CD4-positive, alpha-beta T cell treated with Interferon alpha-2 for 1 hour (primary cell): ENCODE measurements at regions not wholly inside any gene's neighbourhood (a gene's known extent, or its start where the extent isn't known, plus 50 kb on each side); places are given as distances from the start of the nearest gene placed in this dataset.
A peak's percentile ranks its signal among the peaks of the same experiment; 100 is the strongest.
"Not testable (repeated sequence)": the region's sequence is repeated elsewhere in the genome, so short reads cannot be mapped to it uniquely, and the experiment has no call there.

Source experiments
- DNase-seq, 2 donors: peaks; one replicate each; pipeline ENCODE4 v3.0.0-alpha.2; 2020 to 2022

DNA sequence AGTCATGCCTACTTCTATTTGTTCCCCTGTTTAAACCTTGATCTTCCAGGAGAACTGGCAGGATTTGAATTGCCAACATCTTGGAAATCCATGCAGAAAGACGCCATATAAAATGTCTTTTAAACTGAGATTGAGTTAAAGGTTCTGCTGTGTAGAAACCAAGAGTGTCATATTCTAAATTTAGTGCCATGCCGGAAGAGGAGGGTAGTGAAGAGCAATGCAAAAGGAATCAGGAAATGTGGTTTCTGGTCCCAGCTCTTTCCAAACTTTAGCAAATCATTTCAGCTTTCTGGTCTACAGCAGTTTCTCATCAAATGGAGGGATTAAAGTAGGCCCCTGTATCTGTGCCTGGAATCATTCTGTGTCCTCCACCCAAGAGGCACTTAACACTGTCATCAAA, 85.7 kb downstream of the BTG1 start:
- no peak for DNase-seq

DNA sequence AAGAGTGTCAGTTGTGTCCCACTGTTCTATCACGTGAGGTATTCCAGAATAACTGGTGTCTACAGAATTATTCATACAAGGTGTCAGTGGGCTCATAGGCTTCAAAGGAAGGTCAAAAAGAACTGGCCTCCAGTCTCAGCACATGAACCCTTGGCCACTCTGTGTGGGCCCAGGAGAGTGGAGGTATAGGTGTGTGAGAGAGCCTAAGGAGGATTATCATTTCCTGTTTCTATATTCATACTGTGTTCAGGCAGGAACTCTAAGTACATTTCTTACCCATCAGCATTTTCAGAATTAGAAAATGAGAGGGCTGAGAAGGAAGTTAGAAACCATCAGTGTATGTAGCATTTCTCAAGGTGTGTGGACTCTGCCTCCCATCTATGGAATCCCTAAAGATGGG, 87.0 kb downstream of the BTG1 start:
- peak in 1 of 2 donors; percentile 27 for DNase-seq

DNA sequence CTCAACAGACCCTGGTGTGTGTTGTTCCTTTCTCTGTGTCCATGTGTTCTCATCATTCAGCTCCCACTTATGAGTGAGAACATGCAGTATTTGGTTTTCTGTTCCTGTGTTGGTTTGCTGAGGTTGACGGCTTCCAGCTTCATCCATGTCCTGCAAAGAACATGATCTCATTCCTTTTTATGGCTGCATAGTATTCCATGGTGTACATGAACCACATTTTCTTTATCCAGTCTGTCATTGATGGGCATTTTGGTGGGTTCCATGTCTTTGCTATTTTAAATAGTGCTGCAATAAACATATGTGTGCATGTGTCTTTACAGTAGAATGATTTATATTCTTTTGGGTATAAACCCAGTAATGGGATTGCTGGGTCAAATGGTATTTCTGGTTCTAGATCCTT, 88.9 kb downstream of the BTG1 start:
- DNase-seq = not testable (repeated sequence)

DNA sequence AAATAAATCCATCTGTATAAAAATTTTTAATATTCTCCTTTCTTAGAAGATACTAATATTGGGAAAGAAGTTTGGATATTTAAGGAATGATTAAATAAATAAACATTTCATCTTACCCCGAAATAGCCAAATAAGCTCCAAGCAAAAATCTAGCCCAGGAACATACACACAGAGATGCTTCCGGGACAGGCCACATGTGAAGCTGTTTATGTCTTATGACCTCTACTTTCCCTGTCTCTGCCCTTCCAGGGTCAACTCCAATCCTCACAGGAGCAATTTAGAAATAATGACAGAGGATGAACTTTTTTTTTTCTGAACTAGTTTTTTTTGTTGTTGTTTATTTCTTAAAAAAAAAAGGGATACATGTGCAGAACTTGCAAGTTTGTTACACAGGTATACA, 89.4 kb downstream of the BTG1 start:
- DNase-seq = no peak

DNA sequence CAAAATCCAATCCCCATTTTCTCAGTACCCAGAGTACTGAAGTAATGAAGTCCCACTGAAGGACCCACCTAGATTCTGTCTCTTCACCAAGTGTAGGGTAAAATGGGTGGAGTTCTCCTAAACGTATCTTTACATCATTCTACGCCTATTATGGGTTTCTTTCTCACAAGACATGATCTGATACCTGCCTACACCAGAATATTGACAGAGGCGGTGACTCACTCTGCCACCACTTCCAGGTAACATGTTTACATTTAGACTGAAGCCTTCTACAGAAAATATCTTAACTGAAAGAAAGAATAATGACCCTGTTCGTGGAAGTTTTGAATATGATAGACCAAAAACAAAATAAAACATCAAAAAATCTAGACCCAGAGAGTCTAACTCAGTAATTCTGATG, 89.8 kb downstream of the BTG1 start:
- DNase-seq = peak; percentile 70 to 80

DNA sequence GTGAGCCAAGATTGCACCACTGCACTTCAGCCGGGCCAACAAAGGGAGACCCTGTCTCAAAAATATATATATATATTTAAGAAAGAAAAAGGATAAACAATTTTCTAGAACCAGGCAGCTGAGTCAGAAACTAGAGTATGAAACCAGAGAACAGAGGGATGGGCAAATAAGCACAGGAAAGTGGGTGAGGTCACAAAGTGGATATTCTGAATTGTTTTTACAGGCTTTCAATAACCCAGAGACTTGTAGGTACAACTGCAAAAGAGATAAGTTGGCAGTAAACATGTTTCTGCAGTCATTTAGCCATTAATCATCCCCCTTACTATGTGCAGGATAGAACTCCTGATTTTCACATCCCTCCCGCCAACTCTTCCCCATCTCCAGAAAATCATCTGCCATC, 94.2 kb downstream of the BTG1 start:
- DNase-seq = no peak

DNA sequence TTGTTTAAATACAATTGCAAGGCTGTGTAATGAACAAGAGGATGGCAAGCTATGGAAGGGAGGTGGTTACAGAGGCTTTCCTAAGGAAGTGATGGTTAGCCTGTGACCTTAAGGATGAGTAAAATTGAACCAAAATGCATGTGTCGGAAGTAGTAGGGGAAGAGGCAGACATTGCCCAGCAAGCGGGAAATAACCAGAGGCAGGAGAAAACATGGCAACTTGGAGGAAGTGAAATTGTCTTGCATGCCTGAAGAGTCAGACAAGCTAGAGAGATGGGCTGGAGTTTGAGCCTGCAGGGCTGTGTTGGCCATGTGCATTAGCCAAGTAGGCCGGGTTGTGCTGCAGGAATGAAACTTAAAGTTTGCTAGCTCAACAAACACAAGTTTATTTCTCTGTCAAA, 96.2 kb downstream of the BTG1 start:
- no peak for DNase-seq

DNA sequence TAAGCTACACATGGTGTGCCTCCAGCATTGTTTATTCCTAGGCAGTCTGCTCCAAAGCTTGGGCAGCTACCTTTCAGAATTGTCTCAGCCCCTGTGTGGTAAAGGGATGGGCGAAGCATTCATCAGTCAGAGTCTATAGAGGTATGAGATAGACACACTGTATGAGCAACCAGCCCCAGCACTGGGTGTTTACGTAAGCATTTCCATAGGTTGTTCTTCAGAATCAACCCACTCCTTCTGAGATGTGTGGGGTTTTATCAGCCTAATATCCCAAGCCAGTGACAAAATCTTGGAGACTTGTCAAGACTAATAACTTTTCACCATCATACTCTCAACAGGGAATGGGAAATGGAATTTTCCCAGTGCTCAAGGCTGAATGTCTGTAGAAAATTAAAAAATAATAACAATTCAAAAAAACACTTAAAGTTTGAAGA, 98.2 kb downstream of the BTG1 start:
- DNase-seq = peak in 1 of 2 donors; percentile 22

DNA sequence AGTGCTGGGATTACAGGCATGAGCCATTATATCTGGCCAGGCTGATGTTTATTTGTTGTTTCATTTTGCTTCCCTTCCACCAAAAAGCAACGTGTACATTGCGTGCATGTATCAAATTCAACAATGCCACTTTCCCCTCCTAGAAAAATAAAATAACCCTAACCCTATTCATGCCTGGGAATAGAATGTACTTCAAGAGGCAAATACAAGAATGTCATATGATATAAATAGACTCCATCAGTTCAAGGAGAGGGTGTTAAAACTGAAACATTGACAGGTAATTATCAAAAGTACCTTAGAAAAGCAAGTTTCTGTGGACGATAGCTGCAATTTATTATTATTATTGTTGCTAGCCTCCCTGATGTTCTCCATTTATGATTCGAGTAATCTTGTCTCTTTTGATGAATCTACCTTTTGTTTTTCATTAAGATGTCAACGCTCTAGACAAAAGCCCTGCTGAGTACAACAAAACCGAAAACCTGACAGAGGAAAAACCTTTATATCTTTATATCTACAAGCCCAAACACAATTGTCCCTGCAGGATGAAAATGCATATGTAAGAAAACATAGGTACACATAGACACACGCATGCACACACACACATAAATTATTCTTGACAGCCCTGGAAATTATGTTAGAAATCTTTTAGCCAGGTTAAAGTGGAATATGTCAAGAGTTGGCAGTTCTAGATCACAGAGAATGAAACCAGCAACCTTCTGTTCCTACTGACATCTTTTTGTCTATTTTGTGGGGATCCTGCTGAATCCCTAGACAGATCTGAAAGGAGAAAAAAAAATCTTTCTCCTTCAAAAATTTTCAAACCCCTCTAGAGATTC, 98.9 kb downstream of the BTG1 start:
- DNase-seq = no peak

DNA sequence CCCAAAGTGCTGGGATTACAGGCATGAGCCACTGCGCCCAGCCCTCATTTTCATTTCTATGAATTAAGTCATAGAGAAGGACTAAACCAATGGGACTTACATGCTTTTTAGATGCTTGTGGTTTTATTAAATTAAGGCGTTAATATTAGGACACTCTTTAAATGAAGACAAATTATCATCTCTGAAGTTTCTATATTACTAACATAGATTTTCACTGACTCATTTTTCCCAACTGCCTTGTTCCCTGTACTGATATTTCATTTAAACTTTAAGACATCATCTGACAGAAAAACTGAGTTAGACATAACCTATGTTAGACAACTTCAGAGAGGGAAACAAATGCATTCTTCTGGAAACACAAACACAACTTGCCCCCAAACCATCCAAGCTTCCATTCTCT, 99.8 kb downstream of the BTG1 start:
- no peak for DNase-seq

DNA sequence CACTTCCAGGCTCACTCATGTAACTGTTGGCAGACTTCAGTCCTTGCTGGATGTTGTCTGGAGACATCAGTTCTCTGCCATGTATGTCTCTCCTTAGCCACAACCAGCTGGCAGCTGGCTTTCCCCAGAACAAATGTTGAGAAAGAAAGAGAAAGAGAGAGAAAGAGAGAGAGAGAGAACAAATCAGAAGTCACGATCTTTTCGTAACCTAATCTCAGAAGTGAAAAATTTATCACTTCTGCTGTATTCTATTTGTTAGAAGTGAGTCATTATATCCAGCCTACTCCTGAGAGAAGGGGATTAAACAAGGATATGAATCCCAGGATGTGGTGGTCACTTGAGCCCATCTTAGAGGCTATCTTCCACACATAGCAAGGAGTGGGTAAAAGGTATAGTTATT, 101.2 kb downstream of the BTG1 start:
- DNase-seq = no peak

DNA sequence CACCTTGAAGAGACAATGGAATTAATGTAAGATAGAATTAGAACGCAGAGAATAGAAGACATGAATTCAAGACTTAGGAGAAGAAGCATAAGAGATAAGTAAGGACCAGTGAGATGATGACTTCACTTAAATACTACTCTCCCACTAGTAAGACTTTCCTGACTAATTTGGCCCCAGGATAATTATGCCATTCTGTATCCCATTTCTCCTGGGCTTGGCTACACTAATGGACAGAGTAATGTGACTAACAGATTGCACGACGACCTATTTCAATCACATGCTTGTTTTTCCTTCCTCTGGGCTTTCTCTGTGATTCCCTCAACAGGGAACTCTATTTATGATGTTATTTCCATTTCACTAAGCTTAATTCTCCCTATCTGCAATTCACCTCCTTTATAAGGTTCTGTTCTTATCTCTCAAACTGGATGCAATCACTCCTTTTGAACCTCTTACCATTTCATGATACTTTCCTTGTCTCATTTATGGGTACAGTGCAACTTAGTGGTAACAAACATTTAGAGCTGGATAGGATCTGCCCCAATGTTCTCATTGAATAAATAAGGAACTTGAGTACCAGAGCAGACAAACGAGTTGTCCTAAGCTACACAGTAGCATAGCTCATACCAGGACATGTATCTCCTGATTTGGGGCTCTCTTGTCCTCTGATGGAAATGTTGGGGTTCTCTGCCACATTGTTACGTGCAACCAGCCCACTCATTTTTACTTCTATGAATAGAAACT, 102.7 kb downstream of the BTG1 start:
- DNase-seq = no peak

DNA sequence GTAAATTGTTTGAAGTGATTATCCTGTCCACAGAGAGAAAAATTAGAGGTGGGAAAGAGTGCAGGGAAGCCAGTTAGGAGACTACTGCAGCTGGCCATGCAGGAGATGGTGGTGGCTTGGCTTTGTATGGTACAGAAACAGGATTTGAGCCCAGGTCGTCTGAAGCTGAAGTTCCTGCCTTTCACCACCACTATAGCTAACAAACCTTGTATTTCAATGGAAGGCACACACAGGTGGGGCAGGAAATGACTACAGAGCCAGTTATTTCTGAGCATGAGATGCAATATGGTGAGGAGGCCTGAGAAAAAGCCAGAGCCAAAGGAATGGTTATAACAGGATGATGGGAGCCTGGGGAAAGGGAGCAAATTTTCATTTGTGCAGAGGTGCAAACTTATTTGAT, 103.9 kb downstream of the BTG1 start:
- peak; percentile 6 to 50 for DNase-seq

DNA sequence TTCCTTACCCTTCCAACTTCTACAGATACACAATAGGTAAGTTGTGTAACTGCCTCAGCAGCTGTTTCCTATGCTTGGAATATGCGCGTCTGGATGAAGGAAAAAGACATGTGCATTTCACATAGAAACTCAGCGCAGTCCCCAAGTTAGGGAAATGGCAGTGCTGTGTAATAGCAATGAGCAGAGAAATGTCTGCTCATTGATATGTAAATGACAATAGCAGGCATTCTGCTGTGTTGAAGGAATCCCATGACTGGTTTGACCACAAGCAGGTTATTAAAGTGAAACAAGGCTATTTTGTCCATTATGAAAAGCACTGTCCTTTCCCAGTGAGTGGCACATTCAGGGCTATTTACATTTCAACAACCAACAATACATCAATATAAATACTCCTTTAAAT, 106.6 kb downstream of the BTG1 start:
- DNase-seq = no peak

DNA sequence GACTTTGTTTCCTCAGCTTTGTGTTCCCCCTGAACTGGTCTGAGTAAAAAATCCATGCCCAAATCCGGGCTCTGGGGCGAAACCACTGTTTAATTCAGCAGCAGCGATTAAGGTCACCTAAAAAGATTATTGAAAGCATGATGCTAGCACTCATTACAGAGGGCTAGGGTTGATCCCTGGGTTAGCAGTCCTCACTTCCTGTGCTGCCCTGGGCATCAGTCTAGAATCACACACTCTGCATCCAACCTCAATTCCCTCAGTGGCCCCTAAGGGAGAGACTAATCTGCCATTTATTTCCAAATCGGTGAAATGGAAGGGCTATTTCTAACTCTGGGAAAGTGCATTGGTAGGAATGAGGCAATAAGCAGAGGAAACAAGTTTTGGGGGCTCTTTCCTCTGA, 107.2 kb downstream of the BTG1 start:
- no peak for DNase-seq

DNA sequence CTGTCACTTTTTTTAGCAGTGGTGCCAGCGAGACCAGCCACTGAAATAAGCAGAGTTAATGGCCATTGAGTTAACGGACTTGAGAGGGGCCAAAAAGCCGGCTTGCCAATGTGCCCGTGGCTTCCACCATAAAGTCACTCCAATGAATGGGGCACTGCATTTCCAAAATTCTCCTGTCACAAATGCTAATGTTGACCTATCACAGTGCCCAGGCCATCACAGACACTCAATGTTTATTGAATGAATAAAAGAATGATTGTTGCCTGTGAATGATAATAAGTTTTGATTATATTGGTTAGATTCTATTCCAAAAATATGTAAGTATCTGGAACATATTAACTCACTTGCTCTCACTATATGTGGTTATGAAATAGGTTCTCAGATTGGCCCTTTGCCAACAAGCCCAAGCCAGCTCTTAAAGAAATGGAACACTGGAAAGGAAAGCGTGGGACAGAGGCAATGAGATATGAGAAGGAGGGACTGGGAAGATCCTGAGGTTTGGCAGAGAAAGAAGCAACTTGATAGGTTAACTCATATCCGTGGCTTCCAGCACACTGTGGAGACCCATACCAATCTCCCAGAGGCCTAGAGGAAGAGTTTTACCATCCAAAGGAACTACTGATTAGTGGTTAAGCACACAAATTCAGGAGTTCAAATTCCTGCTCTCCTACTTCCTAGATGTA, 108.7 kb downstream of the BTG1 start:
- DNase-seq = no peak

DNA sequence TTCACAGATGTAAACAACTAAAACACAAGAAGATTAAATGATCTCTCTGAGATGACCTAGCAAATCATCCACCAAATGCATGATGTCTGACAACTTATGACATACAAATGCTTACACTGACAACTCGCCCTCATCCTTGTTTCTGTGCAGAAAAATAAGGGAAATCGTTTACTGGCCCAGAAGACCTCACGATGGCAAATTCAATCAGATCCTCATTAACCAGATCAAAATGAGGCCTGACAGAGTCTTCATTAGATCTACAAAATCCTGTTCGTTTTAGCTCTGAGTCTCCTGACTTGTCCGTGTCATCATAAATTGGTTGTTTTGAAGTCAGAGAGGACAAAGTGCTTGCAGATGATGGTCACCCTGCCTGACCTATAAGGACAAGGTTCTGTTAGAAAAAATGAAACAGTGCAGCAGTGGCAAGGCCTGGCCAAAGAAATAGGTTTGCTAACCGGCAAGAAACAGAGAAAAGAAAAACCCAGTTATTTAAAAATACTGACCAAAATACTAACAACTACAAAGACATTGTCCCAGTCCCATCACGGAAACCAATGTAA, 109.5 kb downstream of the BTG1 start:
- DNase-seq = no peak

DNA sequence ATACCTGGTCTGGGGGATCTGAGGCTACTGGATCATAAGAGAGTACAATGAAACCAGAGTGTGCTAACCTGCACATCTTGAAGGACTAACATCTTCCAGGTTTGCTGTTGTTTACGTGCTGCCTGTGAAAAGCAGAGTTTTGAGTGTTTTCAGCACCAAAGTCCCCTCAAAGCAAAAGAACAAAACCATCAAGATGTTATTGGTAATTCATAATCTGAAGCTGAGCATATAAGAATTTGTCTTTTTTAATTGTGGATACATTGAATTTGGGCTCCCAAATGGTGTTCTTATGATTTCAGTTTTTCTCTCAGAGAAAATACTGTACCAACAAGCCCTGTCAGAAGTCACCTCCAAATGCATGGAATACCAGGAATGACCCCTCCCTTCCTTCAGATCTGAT, 110.2 kb downstream of the BTG1 start:
- no peak for DNase-seq

DNA sequence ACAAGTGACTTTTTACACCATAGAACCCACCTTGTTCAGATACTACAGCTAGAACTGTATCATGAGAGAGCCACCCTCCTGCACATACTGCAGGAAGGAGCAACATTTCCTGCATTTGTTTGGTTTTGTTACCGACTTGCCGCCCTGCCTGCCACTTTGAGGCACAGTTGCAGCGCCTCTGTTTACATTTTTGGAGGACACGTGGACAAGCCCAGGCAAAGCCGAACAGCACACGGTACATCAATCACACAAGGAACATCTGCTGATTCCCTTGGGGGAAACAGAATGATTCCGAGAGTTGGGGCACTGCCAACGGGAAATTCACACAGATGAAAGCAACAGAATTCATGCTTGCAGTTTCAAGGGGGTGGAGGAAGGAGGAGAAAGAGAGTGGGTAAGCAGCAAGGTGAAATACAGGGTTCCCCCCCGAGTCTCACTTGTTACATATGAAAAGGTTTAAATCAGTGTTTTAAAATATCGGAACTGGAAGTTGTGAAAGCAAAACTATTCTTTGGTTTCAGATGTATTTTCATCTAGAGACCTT, 110.7 kb downstream of the BTG1 start:
- DNase-seq = peak; percentile 45 to 65

DNA sequence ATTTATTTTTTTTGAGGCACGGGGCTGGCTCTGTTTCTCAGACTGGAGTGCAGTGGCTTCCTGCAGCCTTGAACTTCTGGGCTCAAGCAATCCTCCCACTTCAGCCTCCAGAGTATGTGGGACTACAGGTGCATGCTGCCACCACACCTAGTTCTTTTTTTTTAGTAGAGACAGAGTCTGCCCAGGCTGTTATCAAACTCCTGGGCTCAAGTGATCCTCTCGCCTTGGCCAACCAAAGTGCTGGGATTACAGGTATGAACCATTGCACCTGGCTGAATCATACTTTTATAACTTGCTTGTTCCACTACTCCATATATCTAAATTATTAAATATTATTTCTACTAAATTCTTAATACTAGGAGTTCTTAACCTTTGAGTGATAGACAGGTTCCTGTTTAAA, 111.6 kb downstream of the BTG1 start:
- DNase-seq = no peak

DNA sequence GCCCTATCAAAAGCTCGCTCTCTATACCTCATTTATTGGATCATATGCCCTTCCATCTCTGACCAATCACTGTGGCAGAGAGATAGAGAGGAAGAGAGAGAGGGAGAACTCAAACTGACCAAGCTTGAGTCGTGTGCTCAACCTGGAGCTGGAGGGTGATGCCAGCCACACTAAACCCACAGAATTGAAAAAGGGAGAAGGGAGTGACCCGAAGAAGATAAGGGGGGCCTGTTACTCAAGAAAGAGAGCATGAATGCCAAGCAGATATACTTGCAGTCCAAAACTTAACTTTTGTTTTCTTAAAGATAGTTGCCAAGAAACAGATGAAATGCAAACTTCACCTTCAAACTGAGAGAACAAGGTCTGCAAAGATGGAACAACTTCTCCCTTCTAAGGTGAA, 112.7 kb downstream of the BTG1 start:
- no peak for DNase-seq

DNA sequence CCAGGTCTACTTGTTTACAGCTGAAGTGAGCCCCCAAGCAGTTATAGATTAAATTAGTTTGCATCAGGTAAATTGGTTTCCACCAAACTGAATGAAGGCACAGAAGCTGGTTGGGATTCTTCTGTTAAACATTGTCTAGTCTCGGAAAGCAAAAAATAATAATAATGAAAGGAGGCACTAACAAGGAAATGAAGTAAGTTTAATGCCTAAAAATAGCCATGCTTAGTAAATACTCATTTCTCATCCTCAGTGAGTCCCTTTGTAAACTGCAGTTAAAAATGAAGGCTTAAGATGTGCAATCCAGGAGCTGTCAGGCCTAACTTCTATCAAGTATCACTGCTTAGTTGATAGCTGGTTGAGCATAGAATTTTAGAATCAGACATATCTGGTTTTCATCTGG, 113.5 kb downstream of the BTG1 start:
- DNase-seq = no peak

DNA sequence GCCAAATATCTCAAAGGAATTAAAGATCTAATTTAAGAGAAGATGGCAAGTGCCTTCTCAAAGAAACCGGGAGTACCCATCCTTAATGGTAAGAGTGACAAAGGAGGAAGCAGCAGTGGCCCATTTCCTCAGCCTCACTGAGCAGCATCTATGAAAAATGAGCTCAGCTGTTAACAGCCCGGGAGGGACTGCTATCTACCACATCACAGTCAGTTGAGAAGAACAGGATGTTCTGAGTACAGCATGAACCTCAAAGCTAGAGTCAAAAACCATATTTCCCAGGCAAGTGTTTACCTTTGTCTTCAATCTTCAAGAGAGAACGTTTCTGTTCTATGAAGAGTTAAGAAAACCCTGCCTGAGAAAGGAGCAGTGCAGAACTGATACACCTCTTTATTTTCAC, 115.0 kb downstream of the BTG1 start:
- DNase-seq = peak; percentile 71 to 84
